Breast epithelium (tissue), 4 donors: ENCODE measurements at regions not wholly inside any gene's neighbourhood (a gene's known extent, or its start where the extent isn't known, plus 50 kb on each side); places are given as distances from the start of the nearest gene placed in this dataset.
"Not testable (repeated sequence)": the region's sequence is repeated elsewhere in the genome, so short reads cannot be mapped to it uniquely, and the experiment has no call there.

ENCODE experiments used
- DNase-seq, 2 donors: peaks; one replicate each; pipeline ENCODE4 v3.0.0-alpha.2; 2019; ENCODE audit warnings: low spot score in 2 of 2
- H3K27ac ChIP-seq, 2 donors: fragments of 200-600 bp; sonication (generic) in 1 of 2; one replicate each; pipeline ENCODE4 v1.5.1; 2016 to 2019; ENCODE audit warnings: mild to moderate bottlenecking in 1 of 2
- H3K27me3 ChIP-seq, 2 donors: fragments of 200-600 bp; sonication (generic) in 1 of 2; one replicate each; pipeline versions ENCODE4 v1.5.1 to v1.6.0; 2017 to 2019; ENCODE audit warnings: control low read depth in 1 of 2, mild to moderate bottlenecking in 1 of 2
- H3K36me3 ChIP-seq: fragments of 200-600 bp; one replicate; pipeline ENCODE4 v1.5.1; 2019
- H3K4me1 ChIP-seq, 2 donors: fragments of 200-600 bp; sonication (generic); one replicate each; pipeline ENCODE4 v1.5.1; 2016 to 2019; ENCODE audit warnings: control low read depth in 1 of 2
- H3K4me3 ChIP-seq, 3 donors: fragments of 200-600 bp; sonication (generic); 1 replicate in 2 of 3; 2 replicates in 1 of 3; pipeline ENCODE4 v1.5.1; 2016 to 2019; ENCODE audit warnings: mild to moderate bottlenecking in 3 of 3, moderate library complexity in 2 of 3
- H3K9me3 ChIP-seq, 2 donors: fragments of 200-600 bp; sonication (generic) in 1 of 2; one replicate each; pipeline ENCODE4 v1.5.1; 2016 to 2019; ENCODE audit warnings: control low read depth in 1 of 2
- POLR2A ChIP-seq: fragments of 450-650 bp; IDR thresholded peaks from one replicate; pipeline ENCODE4 v1.6.1; 2016; ENCODE audit warnings: antibody characterized with exemption, mild to moderate bottlenecking, moderate library complexity
- POLR2AphosphoS5 ChIP-seq, 3 donors: sonication (generic); formaldehyde crosslinking; IDR thresholded peaks; one replicate each; pipeline ENCODE4 v1.6.1; 2017; ENCODE audit warnings: antibody characterized with exemption in 3 of 3
- intact Hi-C: fragments of 100-400 bp; cut with DNase I; formaldehyde crosslinking; loops from one replicate; pipeline ENCODE4 v1.15.1; 2023; ENCODE audit warnings: low total_unique reads
- TF ChIP-seq, protein P1 (sequence below), 3 donors: fragments of 450-650 bp; IDR thresholded peaks; one replicate each; pipeline ENCODE4 v1.5.1; 2016 to 2017; ENCODE audit warnings: antibody characterized with exemption in 3 of 3, mild to moderate bottlenecking in 3 of 3, moderate library complexity in 3 of 3

DNA sequence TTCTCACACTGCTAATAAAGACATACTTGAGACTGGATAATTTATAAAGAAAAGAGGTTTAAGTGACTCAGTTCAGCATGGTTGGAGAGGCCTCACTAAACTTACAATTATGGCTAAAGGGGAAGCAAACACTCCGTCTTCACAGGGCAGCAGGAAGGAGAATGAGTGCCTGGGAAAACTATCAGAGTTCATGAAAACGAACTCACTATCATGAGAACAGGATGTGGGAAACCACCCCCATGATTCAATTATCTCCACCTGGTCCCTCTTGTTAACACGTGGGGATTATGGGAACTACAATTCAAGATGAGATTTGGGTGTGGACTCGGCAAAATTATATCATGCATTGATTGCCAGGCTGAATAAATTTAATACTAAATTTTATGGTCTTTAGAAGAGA lies 592.7 kb downstream of the GRXCR1 start:
- Histone ChIP-seq H3K4me1 (no peaks in the 10 kb centered on the region), H3K27ac (no peak overlapping the region), H3K9me3 (peaks cover 0 to 25% of the 10 kb centered on the region in 2 donors), H3K27me3 (no peaks in the 10 kb centered on the region), H3K4me3 (no peak overlapping the region), H3K36me3 (no peaks in the 10 kb centered on the region)
- no peak for DNase-seq
- no peak for TF ChIP-seq POLR2A
- no peak for TF ChIP-seq POLR2AphosphoS5 (IDR thresholded peaks at IDR 0.05)
- TF ChIP-seq, protein P1, sequence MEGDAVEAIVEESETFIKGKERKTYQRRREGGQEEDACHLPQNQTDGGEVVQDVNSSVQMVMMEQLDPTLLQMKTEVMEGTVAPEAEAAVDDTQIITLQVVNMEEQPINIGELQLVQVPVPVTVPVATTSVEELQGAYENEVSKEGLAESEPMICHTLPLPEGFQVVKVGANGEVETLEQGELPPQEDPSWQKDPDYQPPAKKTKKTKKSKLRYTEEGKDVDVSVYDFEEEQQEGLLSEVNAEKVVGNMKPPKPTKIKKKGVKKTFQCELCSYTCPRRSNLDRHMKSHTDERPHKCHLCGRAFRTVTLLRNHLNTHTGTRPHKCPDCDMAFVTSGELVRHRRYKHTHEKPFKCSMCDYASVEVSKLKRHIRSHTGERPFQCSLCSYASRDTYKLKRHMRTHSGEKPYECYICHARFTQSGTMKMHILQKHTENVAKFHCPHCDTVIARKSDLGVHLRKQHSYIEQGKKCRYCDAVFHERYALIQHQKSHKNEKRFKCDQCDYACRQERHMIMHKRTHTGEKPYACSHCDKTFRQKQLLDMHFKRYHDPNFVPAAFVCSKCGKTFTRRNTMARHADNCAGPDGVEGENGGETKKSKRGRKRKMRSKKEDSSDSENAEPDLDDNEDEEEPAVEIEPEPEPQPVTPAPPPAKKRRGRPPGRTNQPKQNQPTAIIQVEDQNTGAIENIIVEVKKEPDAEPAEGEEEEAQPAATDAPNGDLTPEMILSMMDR (IDR thresholded peaks at IDR 0.05), result no peak
- intact Hi-C loops, result no loop called here

- Histone ChIP-seq H3K4me3 (no peak overlapping the region), H3K9me3 (no peaks in the 10 kb centered on the region), H3K36me3 (no peaks in the 10 kb centered on the region), H3K27me3 (no peaks in the 10 kb centered on the region), H3K27ac (no peak overlapping the region), H3K4me1 (no peaks in the 10 kb centered on the region)
- DNase-seq, result no peak
- intact Hi-C loops, result no loop called here
- TF ChIP-seq POLR2A (no peak), POLR2AphosphoS5 (IDR thresholded peaks at IDR 0.05) (no peak)
Measured at GRCh38 chr4:43496188-43496587, 603.7 kb downstream of the GRXCR1 start.

DNA sequence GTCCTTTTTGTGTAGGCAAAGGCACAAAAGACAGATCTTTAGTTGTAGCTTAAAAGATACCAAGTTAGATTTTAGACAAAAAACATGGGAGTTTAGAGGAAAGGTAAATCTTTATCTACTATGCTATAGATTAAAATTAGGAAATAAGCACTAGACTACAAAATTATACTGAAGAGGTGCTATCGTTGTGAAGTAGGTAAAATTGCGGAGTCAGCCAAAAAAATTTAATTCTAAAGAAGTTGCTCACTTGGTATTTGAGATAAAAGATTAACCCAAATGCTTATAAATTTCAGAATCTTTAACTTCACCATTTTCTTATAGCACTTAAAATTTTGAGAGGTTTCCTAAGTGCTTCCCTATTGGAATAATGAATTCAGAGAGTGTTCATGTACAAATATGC lies 604.1 kb downstream of the GRXCR1 start:
- intact Hi-C loops, result no loop called here
- TF ChIP-seq, protein P1 (IDR thresholded peaks at IDR 0.05), result no peak
- TF ChIP-seq POLR2A (no peak), POLR2AphosphoS5 (IDR thresholded peaks at IDR 0.05) (no peak)
- no peaks in the 10 kb centered on the region for H3K4me1 ChIP-seq
- no peak overlapping the region for H3K27ac ChIP-seq
- no peaks in the 10 kb centered on the region for H3K9me3 ChIP-seq
- no peak for DNase-seq
- no peaks in the 10 kb centered on the region for H3K36me3 ChIP-seq
- H3K27me3 ChIP-seq, result no peaks in the 10 kb centered on the region
- H3K4me3 ChIP-seq, result no peak overlapping the region

GRCh38 chr4:43505823-43506222 lies 613.3 kb downstream of the GRXCR1 start:
- H3K4me1 ChIP-seq, H3K4me3 ChIP-seq, DNase-seq, intact Hi-C loops, H3K27ac ChIP-seq, H3K36me3 ChIP-seq, H3K27me3 ChIP-seq, H3K9me3 ChIP-seq: not testable (repeated sequence)

GRCh38 chr4:43512253-43512652 lies 619.7 kb downstream of the GRXCR1 start:
- intact Hi-C loops, result no loop called here

DNA sequence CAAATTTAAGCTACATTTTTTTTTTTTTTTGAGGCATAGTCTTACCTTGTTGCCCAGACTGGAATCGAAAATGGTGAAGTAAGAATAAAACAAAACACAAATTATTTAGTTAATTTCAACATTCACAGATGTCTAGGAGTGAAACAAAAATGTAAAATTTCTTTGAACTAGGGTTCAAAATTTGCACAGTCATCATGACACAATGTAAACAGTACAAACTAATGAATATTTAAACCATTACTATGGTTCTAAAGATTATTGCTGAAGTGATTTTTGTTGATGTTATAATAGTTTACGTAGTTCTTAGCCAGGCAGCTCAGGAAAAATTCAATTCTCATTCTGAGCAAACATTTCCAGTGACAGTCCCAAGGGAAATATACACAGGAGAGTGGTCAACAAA lies 633.1 kb downstream of the GRXCR1 start:
- Histone ChIP-seq H3K36me3 (no peaks in the 10 kb centered on the region), H3K27me3 (no peaks in the 10 kb centered on the region), H3K4me3 (no peak overlapping the region), H3K9me3 (no peaks in the 10 kb centered on the region), H3K27ac (no peak overlapping the region), H3K4me1 (no peaks in the 10 kb centered on the region)
- intact Hi-C loops, result no loop called here
- no peak for DNase-seq
- TF ChIP-seq POLR2AphosphoS5 (IDR thresholded peaks at IDR 0.05) (no peak), POLR2A (no peak)
- TF ChIP-seq, protein P1 (IDR thresholded peaks at IDR 0.05), result no peak

More at GRCh38 chr4:43512253-43512652, 619.7 kb downstream of the GRXCR1 start:
- DNase-seq, result no peak
- Histone ChIP-seq H3K27me3 (no peaks in the 10 kb centered on the region), H3K9me3 (peaks cover 0 to 3% of the 10 kb centered on the region in 2 donors), H3K36me3 (no peaks in the 10 kb centered on the region), H3K27ac (no peak overlapping the region), H3K4me1 (no peaks in the 10 kb centered on the region), H3K4me3 (no peak overlapping the region)
- no peak for TF ChIP-seq POLR2A
- no peak for TF ChIP-seq POLR2AphosphoS5 (IDR thresholded peaks at IDR 0.05)
- TF ChIP-seq, protein P1 (IDR thresholded peaks at IDR 0.05), result no peak
